HG03196 (cell line): ENCODE measurements at regions not wholly inside any gene's neighbourhood (a gene's known extent, or its start where the extent isn't known, plus 50 kb on each side); places are given as distances from the start of the nearest gene placed in this dataset.

ENCODE experiments used
- ATAC-seq: cut with Tn5 transposase; IDR thresholded peaks from one replicate; pipeline ENCODE4 v1.9.1; 2021; ENCODE audit not compliant: unreplicated experiment

DNA sequence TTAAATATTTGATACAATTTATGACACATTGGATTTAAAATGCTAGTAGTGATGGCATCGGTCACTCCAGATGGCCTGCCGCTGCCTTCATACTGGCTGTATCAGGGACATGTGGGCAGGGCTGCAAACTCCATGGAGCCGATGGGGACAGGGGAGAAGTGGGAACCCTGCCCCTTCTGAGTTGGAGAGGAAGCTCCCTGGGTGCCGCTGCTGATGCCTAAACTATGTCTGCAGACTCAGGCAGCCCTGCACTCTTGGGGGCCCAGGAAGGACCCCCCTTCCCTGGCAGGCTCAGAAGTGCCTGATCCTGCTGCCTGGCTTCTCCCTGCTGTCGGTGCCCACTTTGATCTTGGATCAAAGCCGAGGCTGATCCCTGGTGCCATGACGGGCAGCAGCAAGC is 1522.1 kb downstream of the OTOL1 start:
- no peak for ATAC-seq

DNA sequence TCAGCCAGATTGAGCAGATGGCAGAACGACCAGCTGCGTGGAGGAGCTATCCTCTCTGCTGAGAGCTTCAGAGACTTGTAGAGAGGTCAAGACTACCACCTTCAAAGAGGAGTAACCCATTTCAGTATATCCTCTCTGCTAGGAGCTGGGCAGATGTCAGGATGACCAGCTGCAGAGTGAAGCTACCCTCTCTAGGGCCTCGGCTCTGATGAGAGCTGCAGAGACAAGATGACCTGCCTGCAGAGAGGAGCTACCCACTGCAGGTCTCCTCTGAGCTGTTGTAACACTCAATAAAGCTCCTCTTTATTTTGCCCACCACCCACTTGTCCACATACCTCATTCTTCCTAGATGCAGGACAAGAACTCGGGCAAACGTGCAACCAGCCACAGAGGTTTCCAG is 1522.7 kb downstream of the OTOL1 start:
- no peak for ATAC-seq

DNA sequence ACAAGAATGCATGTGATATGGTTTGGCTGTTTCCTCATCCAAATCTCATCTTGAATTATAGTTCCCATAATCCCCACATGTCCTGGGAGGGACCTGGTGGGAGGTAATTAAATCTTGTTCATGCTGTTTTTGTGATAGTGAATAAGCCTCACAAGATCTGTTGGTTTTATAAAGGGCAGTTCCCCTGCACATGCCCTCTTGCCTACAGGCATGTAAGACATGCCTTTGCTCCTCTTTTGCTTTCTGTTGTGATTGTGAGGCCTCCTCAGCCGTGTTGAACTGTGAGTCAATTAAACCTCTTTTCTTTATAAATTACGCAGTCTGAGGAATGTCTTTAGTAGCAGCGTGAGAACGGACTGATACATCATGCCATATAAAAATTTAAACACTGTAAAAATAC is 1537.0 kb downstream of the OTOL1 start:
- ATAC-seq: no peak

DNA sequence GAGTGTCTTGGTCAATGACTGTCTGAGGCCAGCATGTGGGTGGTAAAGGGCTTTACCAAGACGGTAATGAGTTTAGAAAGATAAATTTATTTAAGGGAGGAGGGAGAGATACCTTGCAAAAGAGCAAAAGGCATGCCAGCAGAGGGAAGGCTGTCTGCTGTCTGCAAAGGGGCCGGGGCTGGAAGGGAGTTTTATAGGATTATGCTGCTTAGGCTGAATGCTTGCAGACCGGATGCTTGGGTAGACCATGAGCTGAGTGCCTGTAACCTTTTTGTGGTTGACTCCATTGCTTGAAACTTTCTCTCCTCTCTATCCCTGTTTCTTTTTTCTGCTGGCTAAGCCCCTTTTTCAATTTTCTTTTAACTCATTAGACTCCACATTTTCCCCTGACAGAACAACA is 1543.0 kb downstream of the OTOL1 start:
- no peak for ATAC-seq

DNA sequence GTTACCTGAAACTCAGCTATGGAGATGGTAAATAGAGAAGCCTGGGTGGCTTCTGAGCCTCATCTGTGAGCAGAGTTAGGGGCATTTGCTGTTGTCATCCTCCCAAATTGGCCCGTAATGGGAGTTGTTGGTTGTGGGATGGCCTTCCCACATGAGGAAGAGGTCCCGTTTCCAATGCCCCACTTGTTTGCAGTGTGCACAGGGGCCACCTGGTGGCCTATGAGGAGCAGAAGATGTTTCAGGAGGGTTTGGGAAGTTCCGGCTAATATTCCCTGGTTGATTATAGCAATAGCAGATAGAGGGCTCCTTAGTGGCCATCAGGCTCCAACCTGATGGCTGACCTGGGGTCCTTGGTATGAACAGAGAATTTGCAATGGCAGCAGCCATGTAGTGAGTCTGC is 1546.5 kb downstream of the OTOL1 start:
- ATAC-seq: no peak

DNA sequence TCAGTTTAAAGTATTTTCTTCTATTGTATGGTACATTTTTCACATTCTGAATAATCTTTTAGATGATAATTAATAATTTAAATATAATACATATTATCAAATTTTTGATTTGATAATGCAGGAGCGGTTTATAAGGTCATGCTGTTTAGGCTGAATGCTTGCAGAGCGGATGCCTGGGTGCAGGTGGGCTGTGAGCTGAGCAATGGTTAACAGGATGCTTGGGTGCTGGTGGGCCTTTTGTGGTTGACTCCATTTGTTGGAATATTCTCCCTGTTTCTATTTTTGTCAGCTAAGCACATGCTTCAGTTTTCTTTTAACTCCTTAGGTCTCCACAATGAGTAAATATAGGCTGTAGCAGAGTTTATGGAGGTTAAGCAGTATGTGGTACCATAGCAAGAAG is 1549.3 kb downstream of the OTOL1 start:
- ATAC-seq: no peak

DNA sequence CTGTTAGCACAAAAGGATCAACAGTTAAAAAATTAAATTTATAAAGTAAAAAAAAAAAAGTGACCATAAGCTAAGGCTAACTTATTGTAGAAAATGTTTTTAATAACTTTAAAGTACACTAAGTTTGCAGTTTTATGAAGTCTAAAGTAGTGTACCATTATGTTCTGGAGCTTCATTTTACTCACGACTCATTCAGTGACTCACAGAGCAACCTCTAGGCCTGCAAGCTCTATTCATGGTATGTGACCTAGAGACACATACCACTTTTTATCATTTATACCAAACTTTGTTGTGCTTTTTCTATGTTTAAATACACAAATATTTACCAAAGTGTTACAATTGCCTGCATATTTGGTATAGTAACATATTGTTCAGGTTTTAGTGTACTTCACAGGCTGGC is 1552.3 kb downstream of the OTOL1 start:
- no peak for ATAC-seq

DNA sequence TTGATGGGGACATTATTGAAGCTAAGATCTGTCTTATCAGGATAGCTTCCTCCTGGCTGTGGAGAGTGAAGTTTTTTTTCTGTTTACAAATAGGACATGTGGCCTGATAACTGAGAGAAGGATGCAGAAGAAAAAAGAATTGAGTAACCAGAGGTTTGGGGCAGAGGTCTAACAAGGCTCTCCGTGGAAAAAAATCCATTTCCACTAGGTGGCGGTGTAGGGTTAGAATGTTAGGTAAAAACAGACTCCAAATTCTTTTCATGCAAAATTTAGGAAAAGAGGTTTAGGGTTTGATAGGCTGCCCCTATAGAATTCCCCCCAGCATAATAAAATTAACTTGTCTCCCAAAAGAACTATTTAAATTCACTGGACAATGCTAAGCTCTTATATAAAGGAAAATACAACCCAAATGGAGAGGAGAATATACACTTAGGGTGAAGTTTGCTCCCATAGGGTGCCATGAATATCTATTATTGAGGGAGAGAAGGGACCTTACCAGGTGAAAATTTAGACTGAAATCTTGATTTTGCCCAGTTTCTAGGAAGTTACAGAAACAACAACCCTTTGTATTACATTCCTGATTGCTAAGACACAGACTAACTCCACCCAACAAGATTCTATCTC is 1560.4 kb downstream of the OTOL1 start:
- no peak for ATAC-seq

DNA sequence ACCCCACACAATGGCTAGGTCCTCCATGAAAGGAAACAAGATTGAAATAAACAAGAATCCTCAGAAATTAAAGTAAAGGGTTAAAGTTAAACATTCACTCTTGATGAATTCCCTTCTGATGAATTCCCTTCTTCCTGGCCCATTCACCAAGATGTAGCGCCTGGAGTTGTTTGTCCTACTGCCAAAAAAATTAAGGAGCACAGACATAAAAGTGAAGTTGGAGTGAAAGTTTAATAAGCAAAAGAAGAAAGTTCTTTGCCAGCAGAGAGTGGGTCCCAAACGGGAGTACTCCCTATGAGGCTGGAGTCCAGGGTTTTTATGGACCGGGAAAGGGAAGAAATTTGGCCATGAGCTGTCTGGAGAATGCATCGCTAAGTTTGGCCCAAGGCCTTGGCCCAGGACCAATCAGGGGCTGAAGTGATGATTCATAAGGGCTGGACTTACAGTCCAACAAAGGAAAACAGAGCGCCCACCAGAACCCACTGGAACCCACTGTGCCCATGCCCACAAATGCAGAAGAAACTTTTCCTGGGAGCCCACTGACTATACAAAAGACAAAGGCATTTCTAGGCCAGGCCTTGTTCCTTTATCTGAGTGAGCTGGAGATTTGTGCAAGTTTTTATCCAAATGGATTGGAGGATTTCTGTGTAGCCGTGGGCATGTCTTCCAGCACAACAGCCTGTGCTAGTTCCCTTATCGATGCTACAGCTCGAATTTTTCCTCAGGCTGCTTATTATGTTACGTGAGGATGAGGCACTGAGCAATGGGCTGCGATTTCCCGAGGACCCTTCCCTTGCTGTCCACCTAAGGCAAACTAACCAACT is 1561.6 kb downstream of the OTOL1 start:
- no peak for ATAC-seq

DNA sequence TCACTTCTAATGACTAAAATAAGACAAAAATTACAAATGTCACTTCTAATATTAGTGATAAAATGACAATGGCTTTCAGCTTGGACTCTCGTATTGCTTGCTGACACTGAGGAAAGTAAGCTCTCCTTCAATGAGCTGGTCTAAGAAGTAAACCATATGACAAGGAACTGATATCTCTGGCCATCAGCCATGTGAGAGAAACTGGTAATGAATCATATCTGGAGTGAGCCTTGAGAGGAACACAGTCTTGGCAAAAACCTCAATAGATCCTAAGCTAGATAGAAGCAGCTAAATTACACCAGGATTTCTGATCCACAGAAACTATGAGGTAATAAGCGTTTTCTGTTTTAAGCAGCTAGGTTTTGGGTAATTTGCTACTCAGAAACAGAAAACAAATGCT is 1575.1 kb downstream of the OTOL1 start:
- no peak for ATAC-seq
